ENCODE measurements at regions not wholly inside any gene's neighbourhood (a gene's known extent, or its start where the extent isn't known, plus 50 kb on each side); places are given as distances from the start of the nearest gene placed in this dataset.

DNA sequence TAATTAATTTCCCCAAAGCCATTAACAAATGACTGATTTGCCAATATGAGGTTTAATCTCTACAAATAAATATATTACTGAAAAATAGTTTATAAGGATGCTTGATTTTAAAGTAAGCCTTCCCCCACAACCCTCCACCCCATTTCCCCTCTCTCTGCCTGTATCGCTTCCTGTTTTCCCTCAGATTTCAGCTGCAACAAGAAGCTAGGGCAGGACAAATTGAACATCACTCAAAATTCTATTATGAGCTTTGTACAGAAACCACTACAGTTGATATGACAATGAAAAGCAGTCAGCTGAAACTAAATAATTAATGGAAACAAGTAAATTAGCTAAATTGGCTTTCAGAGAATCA is 109.0 kb upstream of the SP4 start:
- TF ChIP-seq, protein P1, sequence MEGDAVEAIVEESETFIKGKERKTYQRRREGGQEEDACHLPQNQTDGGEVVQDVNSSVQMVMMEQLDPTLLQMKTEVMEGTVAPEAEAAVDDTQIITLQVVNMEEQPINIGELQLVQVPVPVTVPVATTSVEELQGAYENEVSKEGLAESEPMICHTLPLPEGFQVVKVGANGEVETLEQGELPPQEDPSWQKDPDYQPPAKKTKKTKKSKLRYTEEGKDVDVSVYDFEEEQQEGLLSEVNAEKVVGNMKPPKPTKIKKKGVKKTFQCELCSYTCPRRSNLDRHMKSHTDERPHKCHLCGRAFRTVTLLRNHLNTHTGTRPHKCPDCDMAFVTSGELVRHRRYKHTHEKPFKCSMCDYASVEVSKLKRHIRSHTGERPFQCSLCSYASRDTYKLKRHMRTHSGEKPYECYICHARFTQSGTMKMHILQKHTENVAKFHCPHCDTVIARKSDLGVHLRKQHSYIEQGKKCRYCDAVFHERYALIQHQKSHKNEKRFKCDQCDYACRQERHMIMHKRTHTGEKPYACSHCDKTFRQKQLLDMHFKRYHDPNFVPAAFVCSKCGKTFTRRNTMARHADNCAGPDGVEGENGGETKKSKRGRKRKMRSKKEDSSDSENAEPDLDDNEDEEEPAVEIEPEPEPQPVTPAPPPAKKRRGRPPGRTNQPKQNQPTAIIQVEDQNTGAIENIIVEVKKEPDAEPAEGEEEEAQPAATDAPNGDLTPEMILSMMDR (IDR thresholded peaks at IDR 0.05): no peak
- no peak for TF ChIP-seq POLR2A (IDR thresholded peaks at IDR 0.05)
